GM12878 (cell line): ENCODE measurements at regions not wholly inside any gene's neighbourhood (a gene's known extent, or its start where the extent isn't known, plus 50 kb on each side); places are given as distances from the start of the nearest gene placed in this dataset.

Experiments
- ATAC-seq: fragments of 200-7000 bp; cut with Tn5 transposase; 3 replicates; pipeline ENCODE4 v1.9.1; 2020; ENCODE audit warnings: mild to moderate bottlenecking, moderate library complexity
- BruUV-seq: library from RNA; stranded (reverse); fragments of 400-500 nt; replicated peaks from 2 replicates; lab custom pipeline; 2021; lab: Mats Ljungman, UMichigan
- CTCF ChIA-PET: fragments of 300-600 bp; sonication (Branson Sonifier 250); formaldehyde crosslinking; extraction: SDS; loops from one replicate; lab custom pipeline; 2021; ENCODE audit warnings: inconsistent platforms; lab: Yijun Ruan, JAX
- POLR2A ChIA-PET: fragments of 350-600 bp; formaldehyde crosslinking; extraction: SDS; loops from one replicate; lab custom pipeline; 2021; ENCODE audit warnings: inconsistent platforms; lab: Charles Lee
- RAD21 ChIA-PET: fragments of 300-600 bp; sonication (Branson Sonifier 250); formaldehyde crosslinking; loops from one replicate; lab custom pipeline; 2023; ENCODE audit warnings: antibody characterized with exemption; ENCODE audit not compliant: unreplicated experiment; lab: Charles Lee
- SMC1A ChIA-PET: fragments of 300-600 bp; sonication (Branson Sonifier 250); formaldehyde crosslinking; loops from one replicate; lab custom pipeline; 2023; ENCODE audit not compliant: unreplicated experiment, uncharacterized antibody; lab: Charles Lee
- DNase-seq: peaks from one replicate; pipeline ENCODE4 v3.0.0-alpha.2; 2011; ENCODE audit warnings: low read depth, low spot score
- FAIRE-seq: peaks from 3 replicates; lab custom pipeline; 2011; peaks lifted over from hg19 to GRCh38; lab: Jason Lieb, UNC
- H2AFZ ChIP-seq: 2 replicates; pipeline ENCODE4 v1.6.0; 2011; ENCODE audit warnings: low read depth, low read length, control low read depth; ENCODE audit not compliant: control insufficient read depth
- H3K27ac ChIP-seq: 2 replicates; pipeline ENCODE4 v1.5.1; 2011; ENCODE audit warnings: control low read depth; ENCODE audit not compliant: control insufficient read depth, insufficient read depth
- H3K27me3 ChIP-seq, 2 experiments: replicated peaks in 1 of 2; 2 replicates each; pipeline versions ENCODE4 v1.6.0 to v1.6.1; 2011; ENCODE audit warnings: low read length in 1 of 2; ENCODE audit not compliant: control insufficient read depth in 2 of 2, insufficient read depth in 2 of 2
- H3K36me3 ChIP-seq, 2 experiments: 2 replicates each; pipeline ENCODE4 v1.5.1; 2011; ENCODE audit warnings: low read length in 1 of 2; ENCODE audit not compliant: control insufficient read depth in 2 of 2, insufficient read depth in 2 of 2
- H3K4me1 ChIP-seq: 2 replicates; pipeline ENCODE4 v1.6.1; 2011; ENCODE audit warnings: mild to moderate bottlenecking, low read length, moderate library complexity, mixed read lengths; ENCODE audit not compliant: control insufficient read depth, insufficient read depth
- H3K4me2 ChIP-seq: 2 replicates; pipeline ENCODE4 v1.6.0; 2011; ENCODE audit warnings: control low read depth; ENCODE audit not compliant: control insufficient read depth, insufficient read depth
- H3K4me3 ChIP-seq: fragments of 200-600 bp; sonication (generic); 2 replicates; pipeline ENCODE4 v1.5.1; 2016
- H3K79me2 ChIP-seq: 2 replicates; pipeline ENCODE4 v1.6.0; 2011; ENCODE audit warnings: low read length; ENCODE audit not compliant: control insufficient read depth, insufficient read depth
- H3K9ac ChIP-seq: 2 replicates; pipeline ENCODE4 v1.8.0; 2011; ENCODE audit warnings: low read length, control low read depth, mixed read lengths; ENCODE audit not compliant: control insufficient read depth, insufficient read depth
- H3K9me3 ChIP-seq: replicated peaks from 3 replicates; pipeline ENCODE4 v1.5.1; 2011; ENCODE audit warnings: mild to moderate bottlenecking, low read length; ENCODE audit not compliant: control insufficient read depth, insufficient read depth
- H4K20me1 ChIP-seq: 2 replicates; pipeline ENCODE4 v1.6.0; 2011; ENCODE audit not compliant: control insufficient read depth, insufficient read depth
- CBX3 ChIP-seq: fragments of 200-600 bp; sonication (generic); IDR thresholded peaks from 2 replicates; pipeline ENCODE4 v1.6.1; 2016; ENCODE audit warnings: low read depth, borderline replicate concordance
- SIX5 ChIP-seq: IDR thresholded peaks from 2 replicates; pipeline ENCODE4 v1.6.1; 2011; ENCODE audit warnings: mild to moderate bottlenecking, low read depth, low read length, moderate library complexity; ENCODE audit not compliant: severe bottlenecking
- SRF ChIP-seq, 2 experiments: IDR thresholded peaks; 2 replicates each; pipeline ENCODE4 v1.6.1; 2011; ENCODE audit warnings: low read depth in 2 of 2, low read length in 2 of 2, mild to moderate bottlenecking in 1 of 2, moderate library complexity in 1 of 2
- TCF3 ChIP-seq: IDR thresholded peaks from 2 replicates; pipeline ENCODE4 v1.6.1; 2012; ENCODE audit warnings: low read depth, mild to moderate bottlenecking, low read length, borderline replicate concordance; ENCODE audit not compliant: insufficient read depth
- YY1 ChIP-seq: IDR thresholded peaks from 2 replicates; pipeline ENCODE4 v1.6.1; 2011; ENCODE audit warnings: low read depth, mild to moderate bottlenecking, low read length
- ZNF384 ChIP-seq: IDR thresholded peaks from 2 replicates; pipeline ENCODE4 v1.6.1; 2012; ENCODE audit warnings: low read depth, mild to moderate bottlenecking, low read length, improper control_type of control experiment, borderline replicate concordance
- WGBS: methylation state at CpG from one replicate; pipeline ENCODE4 v1.1.6; 2016; ENCODE audit warnings: low lambda C conversion rate; ENCODE audit not compliant: insufficient replicate concordance, insufficient coverage; ENCODE audit errors: missing lambda C conversion rate; 5-methylcytosine and 5-hydroxymethylcytosine counted together
- in situ Hi-C: fragments of 300-500 bp; cut with MboI; formaldehyde crosslinking; loops from 9 replicates; pipeline ENCODE4 v1.14.3; 2018; ENCODE audit warnings: mixed read lengths
- intact Hi-C: fragments of 100-400 bp; cut with micrococcal nuclease; formaldehyde crosslinking; loops from one replicate; pipeline ENCODE4 v1.14.2; 2022; ENCODE audit not compliant: unreplicated experiment
- TF ChIP-seq, protein P1 (sequence below): fragments of 150-350 bp; IDR thresholded peaks from 2 replicates; pipeline ENCODE4 v1.6.1; 2014; ENCODE audit warnings: mild to moderate bottlenecking, low read depth, low read length

DNA sequence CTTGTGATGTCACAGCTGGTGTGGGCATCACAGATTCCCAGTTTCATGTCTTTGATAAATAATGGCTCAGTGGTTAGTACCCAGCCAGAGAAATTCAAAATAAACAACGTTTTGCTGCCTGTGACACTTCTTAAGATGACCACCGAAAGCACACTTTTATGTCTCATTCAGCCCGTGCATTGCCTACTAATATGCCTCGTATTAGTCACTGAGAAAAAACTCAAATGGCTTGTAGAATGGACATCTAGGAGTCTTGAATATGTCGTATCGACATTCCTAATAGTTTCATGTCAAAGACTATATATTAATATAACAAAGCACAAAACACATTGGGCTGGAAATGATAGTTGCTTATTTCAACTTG is 103.9 kb upstream of the FAT1 start:
- no peak overlapping the region for H3K4me2 ChIP-seq
- H4K20me1 ChIP-seq, result no peaks in the 10 kb centered on the region
- in situ Hi-C loops, result no loop called here
- SMC1A ChIA-PET, result interaction anchor here (0.6 kb wide), 1 partner anchor 173 kb away, joined by 3 read pairs; no protein-coding TSS in a partner anchor
- no peak overlapping the region for H3K9ac ChIP-seq
- RAD21 ChIA-PET, result no interaction called here
- WGBS, result 35% methylated on average over 6 of the region's 6 CpGs
- FAIRE-seq (no peak), DNase-seq (no peak), ATAC-seq (no peak)
- H3K4me3 ChIP-seq, result no peak overlapping the region
- POLR2A ChIA-PET, result no interaction called here
- intact Hi-C loops, result no loop called here
- no TSS peak for BruUV-seq
- H3K27ac ChIP-seq, result no peak overlapping the region
- TF ChIP-seq SIX5 (no peak), YY1 (no peak), CBX3 (no peak), ZNF384 (no peak), TCF3 (no peak)
- H3K36me3 ChIP-seq, result no peaks in the 10 kb centered on the region
- no peaks in the 10 kb centered on the region for H3K4me1 ChIP-seq
- H3K9me3 ChIP-seq, result no peaks in the 10 kb centered on the region; the same call in 2 of the 3 replicates
- no peaks in the 10 kb centered on the region for H3K27me3 ChIP-seq
- H3K79me2 ChIP-seq, result no peaks in the 10 kb centered on the region
- CTCF ChIA-PET, result no interaction called here
- no peak overlapping the region for H2AFZ ChIP-seq

GRCh38 chr4:186829097-186829496 is 105.4 kb upstream of the FAT1 start:
- no peaks in the 10 kb centered on the region for H3K79me2 ChIP-seq

More at GRCh38 chr4:186829097-186829496, 105.4 kb upstream of the FAT1 start:
- SMC1A ChIA-PET, result interaction anchor here (1.4 kb wide), 1 partner anchor 15 kb away, joined by 3 read pairs; no protein-coding TSS in a partner anchor
- RAD21 ChIA-PET, result no interaction called here
- H3K4me2 ChIP-seq, result no peak overlapping the region
- CTCF ChIA-PET, result no interaction called here
- peak; percentile 52 for ATAC-seq
- no peaks in the 10 kb centered on the region; the same call in 2 of the 3 replicates for H3K9me3 ChIP-seq
- H3K36me3 ChIP-seq, result no peaks in the 10 kb centered on the region
- in situ Hi-C loops, result no loop called here
- no peaks in the 10 kb centered on the region for H3K4me1 ChIP-seq
- H2AFZ ChIP-seq, result no peak overlapping the region
- POLR2A ChIA-PET, result no interaction called here
- H3K9ac ChIP-seq, result no peak overlapping the region
- TF ChIP-seq, protein P1, sequence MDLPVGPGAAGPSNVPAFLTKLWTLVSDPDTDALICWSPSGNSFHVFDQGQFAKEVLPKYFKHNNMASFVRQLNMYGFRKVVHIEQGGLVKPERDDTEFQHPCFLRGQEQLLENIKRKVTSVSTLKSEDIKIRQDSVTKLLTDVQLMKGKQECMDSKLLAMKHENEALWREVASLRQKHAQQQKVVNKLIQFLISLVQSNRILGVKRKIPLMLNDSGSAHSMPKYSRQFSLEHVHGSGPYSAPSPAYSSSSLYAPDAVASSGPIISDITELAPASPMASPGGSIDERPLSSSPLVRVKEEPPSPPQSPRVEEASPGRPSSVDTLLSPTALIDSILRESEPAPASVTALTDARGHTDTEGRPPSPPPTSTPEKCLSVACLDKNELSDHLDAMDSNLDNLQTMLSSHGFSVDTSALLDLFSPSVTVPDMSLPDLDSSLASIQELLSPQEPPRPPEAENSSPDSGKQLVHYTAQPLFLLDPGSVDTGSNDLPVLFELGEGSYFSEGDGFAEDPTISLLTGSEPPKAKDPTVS, result no peak
- TF ChIP-seq YY1, result no peak
- no peak for TF ChIP-seq TCF3
- no peak for TF ChIP-seq SRF (IDR thresholded peaks at IDR 0.05; ENCODE audit: low read depth in 2 of 2, low read length in 2 of 2)
- TF ChIP-seq, all 136 proteins: peak for 0
- DNase-seq, result no peak
- 28% methylated on average over 6 of the region's 6 CpGs for WGBS
- Histone ChIP-seq H3K27ac (no peak overlapping the region), H4K20me1 (no peaks in the 10 kb centered on the region), H3K4me3 (no peak overlapping the region), H3K27me3 (no peaks in the 10 kb centered on the region)
- FAIRE-seq, result no peak
- intact Hi-C loops, result no loop called here
- no TSS peak for BruUV-seq
